HG02870 (cell line): ENCODE measurements at regions not wholly inside any gene's neighbourhood (a gene's known extent, or its start where the extent isn't known, plus 50 kb on each side); places are given as distances from the start of the nearest gene placed in this dataset.
A peak's percentile ranks its signal among the peaks of the same experiment; 100 is the strongest.

Experiments
- ATAC-seq: cut with Tn5 transposase; IDR thresholded peaks from one replicate; pipeline ENCODE4 v1.9.1; 2021; ENCODE audit warnings: mild to moderate bottlenecking, moderate library complexity; ENCODE audit not compliant: unreplicated experiment

GRCh38 chr4:22233230-22233629 lies 282.6 kb downstream of the ADGRA3 start:
- ATAC-seq: no peak

GRCh38 chr4:22220965-22221364 lies 272.4 kb upstream of the KCNIP4 start:
- no peak for ATAC-seq

- no peak for ATAC-seq
Measured at GRCh38 chr4:22217480-22217879, 268.9 kb upstream of the KCNIP4 start.

GRCh38 chr4:22216278-22216677 lies 267.7 kb upstream of the KCNIP4 start:
- no peak for ATAC-seq

- no peak for ATAC-seq
Measured at GRCh38 chr4:22215084-22215483, 266.5 kb upstream of the KCNIP4 start.

- no peak for ATAC-seq
Measured at GRCh38 chr4:22203711-22204011, 255.1 kb upstream of the KCNIP4 start.

- ATAC-seq: no peak
Measured at GRCh38 chr4:22202975-22203710, 254.6 kb upstream of the KCNIP4 start.

GRCh38 chr4:22202246-22202974 lies 253.8 kb upstream of the KCNIP4 start:
- no peak for ATAC-seq

- ATAC-seq: no peak
Measured at GRCh38 chr4:22201256-22201655, 252.7 kb upstream of the KCNIP4 start.

GRCh38 chr4:22196551-22196950 lies 248.0 kb upstream of the KCNIP4 start:
- no peak for ATAC-seq

GRCh38 chr4:22192084-22192511 lies 243.5 kb upstream of the KCNIP4 start:
- ATAC-seq: no peak

- no peak for ATAC-seq
Measured at GRCh38 chr4:22191565-22191964, 243.0 kb upstream of the KCNIP4 start.

- ATAC-seq: no peak
Measured at GRCh38 chr4:22190855-22191254, 242.3 kb upstream of the KCNIP4 start.

- ATAC-seq: no peak
Measured at GRCh38 chr4:22187203-22187820, 238.7 kb upstream of the KCNIP4 start.

GRCh38 chr4:22181736-22182135 lies 233.2 kb upstream of the KCNIP4 start:
- ATAC-seq: no peak

- no peak for ATAC-seq
Measured at GRCh38 chr4:22179124-22179874, 230.7 kb upstream of the KCNIP4 start.

- ATAC-seq: peak; percentile 65
Measured at GRCh38 chr4:22174640-22175039, 226.1 kb upstream of the KCNIP4 start.

- ATAC-seq: no peak
Measured at GRCh38 chr4:22170353-22170752, 221.8 kb upstream of the KCNIP4 start.

- ATAC-seq: no peak
Measured at GRCh38 chr4:22167201-22167600, 218.6 kb upstream of the KCNIP4 start.

GRCh38 chr4:22162454-22162853 lies 213.9 kb upstream of the KCNIP4 start:
- no peak for ATAC-seq

GRCh38 chr4:22130741-22131140 lies 182.2 kb upstream of the KCNIP4 start:
- ATAC-seq: no peak
